A549 (cell line): ENCODE measurements at regions not wholly inside any gene's neighbourhood (a gene's known extent, or its start where the extent isn't known, plus 50 kb on each side); places are given as distances from the start of the nearest gene placed in this dataset.

ENCODE experiments used
- ATAC-seq, 2 experiments: fragments of 200-7000 bp in 1 of 2; fragments of >200 bp in 1 of 2; cut with Nextera tagmentation in 1 of 2; cut with Tn5 transposase in 1 of 2; 3 replicates each; pipeline versions ENCODE4 v1.8.0 to v1.9.1; 2018 to 2020; ENCODE audit warnings: mild to moderate bottlenecking in 1 of 2, moderate library complexity in 1 of 2
- CTCF ChIA-PET: fragments of 300-600 bp; sonication (Branson Sonifier 250); formaldehyde crosslinking; extraction: SDS; loops from one replicate; lab custom pipeline; 2021; ENCODE audit warnings: antibody characterized with exemption, inconsistent platforms; lab: Yijun Ruan, JAX
- POLR2A ChIA-PET: fragments of 350-600 bp; formaldehyde crosslinking; extraction: SDS; loops from one replicate; lab custom pipeline; 2021; ENCODE audit warnings: antibody characterized with exemption, inconsistent platforms; lab: Yijun Ruan, JAX
- DNase-seq, 2 experiments: peaks; one replicate each; pipeline versions ENCODE4 v3.0.0 to v3.0.0-alpha.2; 2011 to 2016; ENCODE audit warnings: low read depth in 1 of 2, low spot score in 1 of 2
- FAIRE-seq: peaks from 2 replicates; lab custom pipeline; 2011; peaks lifted over from hg19 to GRCh38; lab: Jason Lieb, UNC
- H3K27ac ChIP-seq, 2 experiments: fragments of >200 bp; sonication (Bioruptor Twin); formaldehyde crosslinking; 3 replicates each; pipeline ENCODE4 v1.5.1; 2016 to 2017
- H3K4me1 ChIP-seq: fragments of >200 bp; sonication (Bioruptor Twin); formaldehyde crosslinking; 3 replicates; pipeline ENCODE4 v1.6.1; 2016
- H3K4me2 ChIP-seq: fragments of >200 bp; sonication (Bioruptor Twin); formaldehyde crosslinking; 3 replicates; pipeline ENCODE4 v1.6.1; 2016
- H3K4me3 ChIP-seq: fragments of >200 bp; sonication (Bioruptor Twin); formaldehyde crosslinking; 3 replicates; pipeline ENCODE4 v1.5.1; 2016
- H3K9me3 ChIP-seq: fragments of >200 bp; sonication (Bioruptor Twin); formaldehyde crosslinking; 3 replicates; pipeline ENCODE4 v1.6.1; 2016
- BCL3 ChIP-seq: fragments of >200 bp; sonication (Bioruptor Twin); formaldehyde crosslinking; IDR thresholded peaks from 3 replicates; pipeline ENCODE4 v1.6.1; 2016
- CHD4 ChIP-seq: fragments of 200-600 bp; sonication (generic); IDR thresholded peaks from 2 replicates; pipeline ENCODE4 v1.6.1; 2016; ENCODE audit warnings: antibody characterized with exemption, mild to moderate bottlenecking, borderline replicate concordance
- E2F6 ChIP-seq: IDR thresholded peaks from 2 replicates; pipeline ENCODE4 v1.6.1; 2012; ENCODE audit warnings: low read depth, borderline replicate concordance
- ELK1 ChIP-seq: fragments of 150-350 bp; IDR thresholded peaks from 2 replicates; pipeline ENCODE4 v1.6.1; 2014; ENCODE audit warnings: low read depth, mild to moderate bottlenecking, low read length
- EP300 ChIP-seq, 2 experiments: fragments of >200 bp; sonication (Bioruptor Twin); formaldehyde crosslinking; IDR thresholded peaks; 2 replicates in 1 of 2; 3 replicates in 1 of 2; pipeline ENCODE4 v1.6.1; 2016 to 2017
- FOSL2 ChIP-seq, 2 experiments: fragments of 450-650 bp in 1 of 2; fragments of >200 bp in 1 of 2; sonication (Bioruptor Twin) in 1 of 2; formaldehyde crosslinking; IDR thresholded peaks; 2 replicates each; pipeline versions ENCODE4 v1.5.0 to v1.6.1; 2016 to 2020; ENCODE audit warnings: mild to moderate bottlenecking in 1 of 2, moderate library complexity in 1 of 2
- FOXS1 ChIP-seq: fragments of 250-450 bp; sonication (Bioruptor Pico); IDR thresholded peaks from 2 replicates; pipeline ENCODE4 v1.5.0; 2020; ENCODE audit warnings: mild to moderate bottlenecking, moderate library complexity
- HDAC2 ChIP-seq: fragments of 200-600 bp; sonication (generic); IDR thresholded peaks from 2 replicates; pipeline ENCODE4 v1.6.1; 2016
- HES2 ChIP-seq: fragments of >200 bp; sonication (Bioruptor Twin); formaldehyde crosslinking; IDR thresholded peaks from 2 replicates; pipeline ENCODE4 v1.6.1; 2016
- HMGXB4 ChIP-seq: fragments of 250-450 bp; sonication (Bioruptor Pico); IDR thresholded peaks from 2 replicates; pipeline ENCODE4 v1.5.0; 2021; ENCODE audit warnings: mild to moderate bottlenecking, moderate library complexity, borderline replicate concordance
- HOXB13 ChIP-seq: fragments of 250-450 bp; sonication (Bioruptor Pico); IDR thresholded peaks from 2 replicates; pipeline ENCODE4 v1.5.0; 2020; ENCODE audit warnings: low read depth, mild to moderate bottlenecking, moderate library complexity
- JUNB ChIP-seq: fragments of >200 bp; sonication (Bioruptor Twin); formaldehyde crosslinking; IDR thresholded peaks from 2 replicates; pipeline ENCODE4 v1.6.1; 2016
- KDM1A ChIP-seq: fragments of 200-600 bp; sonication (generic); IDR thresholded peaks from 2 replicates; pipeline ENCODE4 v1.6.1; 2016; ENCODE audit warnings: low read depth, mild to moderate bottlenecking
- KDM5A ChIP-seq: fragments of 200-600 bp; sonication (generic); IDR thresholded peaks from 2 replicates; pipeline ENCODE4 v1.6.1; 2016; ENCODE audit warnings: antibody characterized with exemption, mild to moderate bottlenecking
- MAFK ChIP-seq: fragments of 450-650 bp; IDR thresholded peaks from 2 replicates; pipeline ENCODE4 v1.6.1; 2014; ENCODE audit not compliant: partially characterized antibody
- MAX ChIP-seq: IDR thresholded peaks from 2 replicates; pipeline ENCODE4 v1.6.1; 2012
- MYC ChIP-seq: IDR thresholded peaks from 2 replicates; pipeline ENCODE4 v1.6.1; 2012; ENCODE audit warnings: mild to moderate bottlenecking, inconsistent platforms, low read length, improper control_type of control experiment, borderline replicate concordance
- NFE2L2 ChIP-seq: fragments of 150-350 bp; conservative IDR thresholded peaks from 2 replicates; pipeline ENCODE4 v1.6.1; 2014; ENCODE audit warnings: low read length
- POLR2AphosphoS2 ChIP-seq: conservative IDR thresholded peaks from 2 replicates; pipeline ENCODE4 v1.6.1; 2012; ENCODE audit warnings: low read length, improper control_type of control experiment, inconsistent platforms
- RAD21 ChIP-seq, 2 experiments: fragments of >200 bp in 1 of 2; sonication (Bioruptor Twin) in 1 of 2; formaldehyde crosslinking in 1 of 2; IDR thresholded peaks in 1 of 2; conservative IDR thresholded peaks in 1 of 2; 2 replicates in 1 of 2; 3 replicates in 1 of 2; pipeline ENCODE4 v1.6.1; 2012 to 2018; ENCODE audit warnings: inconsistent platforms in 1 of 2
- RARB ChIP-seq: fragments of 250-450 bp; sonication (Bioruptor Pico); IDR thresholded peaks from 2 replicates; pipeline ENCODE4 v1.8.0; 2021; ENCODE audit warnings: mild to moderate bottlenecking, moderate library complexity
- SMC3 ChIP-seq: fragments of >200 bp; sonication (Bioruptor Twin); formaldehyde crosslinking; IDR thresholded peaks from 3 replicates; pipeline ENCODE4 v1.6.1; 2018; ENCODE audit warnings: inconsistent platforms
- TFCP2L1 ChIP-seq: fragments of 250-450 bp; sonication (Bioruptor Pico); IDR thresholded peaks from 2 replicates; pipeline ENCODE4 v1.5.0; 2021; ENCODE audit warnings: mild to moderate bottlenecking
- USF2 ChIP-seq: fragments of 450-650 bp; IDR thresholded peaks from 2 replicates; pipeline ENCODE4 v1.6.1; 2014; ENCODE audit warnings: antibody characterized with exemption
- ZC3H11A ChIP-seq: fragments of 450-650 bp; IDR thresholded peaks from 2 replicates; pipeline ENCODE4 v1.6.1; 2014; ENCODE audit warnings: antibody characterized with exemption, mild to moderate bottlenecking
- ZSCAN20 ChIP-seq: fragments of 250-450 bp; sonication (Bioruptor Pico); IDR thresholded peaks from 2 replicates; pipeline ENCODE4 v1.8.0; 2022; ENCODE audit warnings: mild to moderate bottlenecking, moderate library complexity
- WGBS: methylation state at CpG from one replicate; pipeline ENCODE4 v1.1.6; 2017; ENCODE audit errors: missing lambda C conversion rate; 5-methylcytosine and 5-hydroxymethylcytosine counted together

- Histone ChIP-seq H3K9me3 (no peaks in the 10 kb centered on the region), H3K27ac (no peak overlapping the region), H3K4me2 (no peak overlapping the region), H3K4me3 (no peak overlapping the region), H3K4me1 (no peaks in the 10 kb centered on the region)
- POLR2A ChIA-PET = no interaction called here
- FAIRE-seq (no peak), ATAC-seq (no peak), DNase-seq (no peak)
- CTCF ChIA-PET = interaction anchor here (0.9 kb wide), 1 partner anchor 15 kb away, joined by 3 read pairs; no protein-coding TSS in a partner anchor
- no peak for TF ChIP-seq MYC
- TF ChIP-seq MAX = no peak
- TF ChIP-seq EP300 (IDR thresholded peaks at IDR 0.05) = no peak
- TF ChIP-seq HES2 = no peak
- TF ChIP-seq SMC3 = no peak
- no peak for TF ChIP-seq RARB (CRISPR knock-in tag)
- TF ChIP-seq TFCP2L1 (CRISPR knock-in tag) = no peak
- TF ChIP-seq ELK1 = no peak
- TF ChIP-seq POLR2AphosphoS2 = no peak
- WGBS = 0% methylated on average over 1 of the region's 1 CpG
These were observed 84.5 kb upstream of the ATP11B start for GRCh38 chr3:182708810-182709209.

- 50% methylated on average over 5 of the region's 6 CpGs for WGBS
- ChIA-PET POLR2A (no interaction called here), CTCF (interaction anchor here (0.6 to 0.9 kb wide), 3 partner anchors 14 to 480 kb away, joined by 3 read pairs; no protein-coding TSS in a partner anchor)
These were observed 84.0 kb upstream of the ATP11B start for GRCh38 chr3:182709306-182709705.

More at GRCh38 chr3:182709306-182709705, 84.0 kb upstream of the ATP11B start:
- FAIRE-seq (no peak), ATAC-seq (no peak), DNase-seq (no peak)
- no peaks in the 10 kb centered on the region for H3K4me1 ChIP-seq
- no peaks in the 10 kb centered on the region for H3K9me3 ChIP-seq
- no peak overlapping the region for H3K4me2 ChIP-seq
- no peak for TF ChIP-seq HOXB13 (CRISPR knock-in tag)
- TF ChIP-seq MAX = no peak
- TF ChIP-seq E2F6 = no peak
- no peak for TF ChIP-seq KDM1A
- TF ChIP-seq RARB (CRISPR knock-in tag) = no peak
- no peak for TF ChIP-seq CHD4
- TF ChIP-seq FOSL2 (IDR thresholded peaks at IDR 0.05) = no peak
- no peak for TF ChIP-seq FOSL2 (CRISPR knock-in tag; IDR thresholded peaks at IDR 0.05)
- no peak for TF ChIP-seq JUNB
- no peak for TF ChIP-seq KDM5A
- no peak for TF ChIP-seq ZSCAN20 (CRISPR knock-in tag)
- TF ChIP-seq HMGXB4 = no peak
- TF ChIP-seq ZC3H11A = no peak
- no peak for TF ChIP-seq BCL3
- TF ChIP-seq NFE2L2 = no peak
- TF ChIP-seq RAD21 (conservative IDR thresholded peaks at IDR 0.05 in 1 of 2, IDR thresholded peaks at IDR 0.05 in 1 of 2) = no peak
- no peak for TF ChIP-seq FOXS1 (CRISPR knock-in tag)
- TF ChIP-seq MAFK = no peak
- no peak for TF ChIP-seq HDAC2
- TF ChIP-seq USF2 = no peak
- H3K27ac ChIP-seq = no peak overlapping the region
- no peak overlapping the region for H3K4me3 ChIP-seq
